Skeletal muscle cell (primary cell): ENCODE measurements at regions not wholly inside any gene's neighbourhood (a gene's known extent, or its start where the extent isn't known, plus 50 kb on each side); places are given as distances from the start of the nearest gene placed in this dataset.
"Not testable (repeated sequence)": the region's sequence is repeated elsewhere in the genome, so short reads cannot be mapped to it uniquely, and the experiment has no call there.

Experiments used
- DNase-seq: peaks from one replicate; pipeline ENCODE4 v3.0.0-alpha.2; 2010; ENCODE audit warnings: low read depth
- H3K4me3 ChIP-seq: 2 replicates; pipeline ENCODE4 v1.5.1; 2011; ENCODE audit warnings: low read depth, mild to moderate bottlenecking, control low read depth, low read length, moderate library complexity

DNA sequence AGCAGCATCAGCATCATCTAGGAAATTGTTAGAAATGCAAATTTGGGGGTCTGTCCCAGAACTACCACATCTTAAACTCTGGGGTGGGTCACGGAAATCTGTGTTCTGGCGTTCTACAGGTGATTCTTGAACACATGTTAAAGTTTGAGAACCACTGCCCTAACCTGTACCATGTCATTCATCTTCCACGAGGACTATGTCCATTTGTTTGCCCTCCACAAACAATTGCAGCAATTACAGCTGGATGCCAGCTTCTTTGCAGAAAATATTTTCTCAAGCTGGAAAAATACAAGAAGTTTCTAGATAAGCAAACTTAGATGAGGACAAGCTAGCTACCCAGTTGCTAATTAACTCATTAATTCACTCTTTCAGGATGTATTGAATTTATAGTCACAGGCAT lies 54.1 kb downstream of the MAFB start:
- H3K4me3 ChIP-seq: no peak overlapping the region
- DNase-seq: no peak

DNA sequence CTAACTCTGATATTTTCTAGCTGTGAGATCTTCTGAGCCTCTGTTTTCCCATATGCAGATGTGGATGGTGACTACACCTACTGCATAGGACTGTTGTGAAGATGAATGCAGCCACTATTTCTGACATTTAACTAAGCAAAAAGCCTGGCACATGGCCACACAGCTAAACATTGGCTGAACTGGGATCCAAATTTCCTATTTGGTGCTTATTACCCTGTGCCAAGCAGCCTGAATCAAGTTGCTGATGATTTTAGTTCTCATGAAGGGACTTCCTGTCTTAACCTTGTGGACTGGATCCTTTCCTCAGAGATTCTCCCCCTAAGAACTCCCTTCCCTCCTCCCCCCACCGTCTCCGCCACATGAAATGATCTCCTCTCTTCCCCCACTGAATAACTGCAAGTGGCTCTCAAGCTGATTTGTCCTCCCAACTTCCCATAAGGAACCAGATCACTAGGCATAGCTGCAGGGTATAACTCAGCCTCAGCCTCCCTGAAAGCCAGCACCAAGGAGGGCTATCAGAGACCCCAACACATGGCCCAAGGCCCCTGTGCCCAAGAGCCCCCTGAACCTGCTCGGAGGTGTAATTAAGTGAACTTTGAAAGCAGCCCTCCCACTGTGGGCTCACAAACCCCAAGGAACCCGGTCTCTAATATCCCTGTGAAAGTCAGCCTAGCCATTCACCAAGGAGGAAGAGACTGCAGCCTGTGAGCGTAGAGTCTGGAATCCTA lies 55.7 kb downstream of the MAFB start:
- DNase-seq: no peak
- H3K4me3 ChIP-seq: no peak overlapping the region

DNA sequence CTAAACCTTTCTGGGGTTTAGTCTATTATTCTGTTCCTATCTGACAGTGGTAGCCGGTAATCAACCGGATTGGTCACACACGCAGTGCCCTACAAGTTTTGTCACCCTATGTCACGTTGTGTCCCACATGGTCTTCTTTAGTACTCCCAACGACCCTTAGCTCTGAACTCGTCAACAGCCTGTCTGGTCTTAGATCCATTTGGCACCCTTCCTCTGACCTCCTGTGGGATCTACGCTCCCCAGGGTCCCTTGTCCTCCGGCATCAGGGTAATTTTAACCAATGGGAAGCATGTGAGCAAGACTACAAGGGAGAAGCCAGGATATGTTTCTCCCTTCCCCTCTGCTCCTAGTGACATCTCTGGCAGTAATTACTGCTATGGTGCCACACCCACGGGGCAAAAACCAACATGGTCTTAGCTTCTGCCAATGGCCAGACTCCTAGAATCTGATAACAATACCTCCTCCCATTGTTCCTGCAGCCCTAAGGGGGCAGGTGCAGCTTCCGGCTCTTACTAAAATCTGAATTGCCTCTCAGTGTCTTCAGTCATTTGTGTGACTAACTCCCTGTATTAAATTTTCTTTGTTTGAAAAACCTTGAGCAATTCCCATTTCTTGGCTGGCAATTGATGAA lies 56.6 kb downstream of the MAFB start:
- DNase-seq: no peak
- H3K4me3 ChIP-seq: no peak overlapping the region

DNA sequence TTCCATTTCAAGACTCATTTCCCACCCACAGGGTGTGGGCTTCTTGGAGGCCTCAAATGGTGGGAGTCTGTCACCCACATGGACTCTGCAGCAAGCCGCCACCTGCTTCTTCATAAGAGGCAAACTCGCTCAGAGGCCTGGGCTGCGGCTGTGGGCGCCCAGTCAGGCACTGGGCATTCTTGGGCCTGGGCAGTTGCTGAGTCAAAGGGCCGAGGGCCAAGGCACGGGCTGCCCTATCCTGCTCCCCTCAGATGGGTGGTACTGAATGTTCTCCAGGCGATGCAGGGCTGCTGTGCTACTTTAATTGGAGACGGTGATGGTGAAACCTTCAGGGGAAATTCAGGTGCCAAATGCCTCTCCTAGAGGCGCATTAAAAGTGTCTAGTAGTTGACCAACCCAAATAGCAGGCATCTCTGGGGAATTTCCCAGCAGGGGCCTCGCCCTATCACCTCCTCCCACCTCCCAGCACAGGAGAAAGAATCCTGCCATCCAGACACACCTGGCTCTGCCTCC lies 57.9 kb downstream of the MAFB start:
- no peak for DNase-seq
- no peak overlapping the region for H3K4me3 ChIP-seq

DNA sequence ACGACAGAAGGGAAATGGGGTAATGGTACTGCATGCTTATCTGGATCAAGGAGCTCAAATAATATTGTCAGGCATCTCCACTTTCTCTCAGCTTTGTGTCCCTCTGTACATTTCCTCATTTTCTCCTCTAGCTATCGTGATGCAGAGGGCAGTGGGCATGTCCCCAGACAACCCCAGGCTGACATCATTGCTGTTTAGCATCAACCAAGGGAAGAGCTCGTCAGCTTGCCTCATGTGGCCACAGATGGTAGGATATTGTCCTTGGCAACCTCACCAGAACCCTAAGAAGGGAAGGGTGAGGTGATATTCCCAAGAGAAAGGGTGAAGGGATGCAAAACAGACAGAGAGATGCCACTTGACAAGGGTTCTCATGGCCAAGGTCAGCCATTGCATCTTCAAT lies 58.3 kb downstream of the MAFB start:
- DNase-seq: no peak
- H3K4me3 ChIP-seq: no peak overlapping the region

DNA sequence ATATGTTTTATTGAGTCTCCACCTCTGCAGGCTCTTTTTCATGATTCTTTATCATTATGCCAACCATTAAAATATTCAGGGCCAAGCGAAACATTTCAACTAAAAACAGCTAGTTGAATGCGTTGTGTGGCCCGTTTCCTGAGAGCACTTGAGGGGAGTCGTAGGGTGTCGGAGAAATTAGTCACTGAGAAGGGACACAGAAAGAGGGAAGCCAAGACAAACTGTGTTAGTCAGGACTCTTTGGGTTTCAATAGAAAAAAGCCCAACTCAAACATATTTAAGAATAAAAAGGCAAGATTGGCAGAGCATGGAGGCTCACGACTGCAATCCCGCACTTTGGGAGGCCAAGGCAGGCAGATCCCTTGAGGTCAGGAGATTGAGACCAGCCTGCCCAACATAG lies 58.9 kb downstream of the MAFB start:
- H3K4me3 ChIP-seq: no peak overlapping the region
- DNase-seq: no peak

DNA sequence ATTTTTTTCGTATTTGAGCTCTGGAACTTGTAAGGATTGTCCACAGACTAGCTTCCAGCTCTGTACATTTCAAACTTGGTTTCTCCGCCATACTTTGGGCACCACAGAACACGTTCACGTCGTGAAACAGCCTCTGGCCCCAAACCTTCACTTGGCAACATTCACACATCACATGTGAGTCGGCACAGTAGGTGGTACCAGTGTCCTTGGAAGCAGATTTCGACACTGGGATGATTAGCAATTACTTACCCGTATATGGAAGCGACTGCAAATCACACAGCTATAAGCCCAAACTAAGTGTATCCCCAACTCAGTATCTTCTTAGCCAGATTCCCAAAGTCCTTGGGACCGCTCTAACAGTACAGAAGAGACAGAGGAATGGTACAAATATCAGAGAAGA lies 60.2 kb downstream of the MAFB start:
- no peak overlapping the region for H3K4me3 ChIP-seq
- no peak for DNase-seq

DNA sequence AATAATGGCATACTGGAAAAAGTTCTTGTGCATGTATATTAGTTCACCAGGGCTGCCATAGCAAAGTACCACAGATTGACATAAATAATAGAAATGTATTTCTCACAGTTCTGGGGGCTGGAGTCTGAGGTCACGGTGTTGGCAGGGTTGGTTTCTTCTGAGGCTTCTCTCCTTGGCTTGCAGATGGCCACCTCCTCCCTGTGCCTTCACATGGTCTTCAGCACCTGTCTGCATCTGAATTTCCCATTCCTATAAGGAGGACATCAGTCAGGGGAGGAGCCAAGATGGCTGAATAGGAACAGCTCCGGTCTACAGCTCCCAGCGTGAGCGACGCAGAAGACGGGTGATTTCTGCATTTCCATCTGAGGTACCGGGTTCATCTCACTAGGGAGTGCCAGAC lies 70.0 kb downstream of the MAFB start:
- DNase-seq, H3K4me3 ChIP-seq: not testable (repeated sequence)

DNA sequence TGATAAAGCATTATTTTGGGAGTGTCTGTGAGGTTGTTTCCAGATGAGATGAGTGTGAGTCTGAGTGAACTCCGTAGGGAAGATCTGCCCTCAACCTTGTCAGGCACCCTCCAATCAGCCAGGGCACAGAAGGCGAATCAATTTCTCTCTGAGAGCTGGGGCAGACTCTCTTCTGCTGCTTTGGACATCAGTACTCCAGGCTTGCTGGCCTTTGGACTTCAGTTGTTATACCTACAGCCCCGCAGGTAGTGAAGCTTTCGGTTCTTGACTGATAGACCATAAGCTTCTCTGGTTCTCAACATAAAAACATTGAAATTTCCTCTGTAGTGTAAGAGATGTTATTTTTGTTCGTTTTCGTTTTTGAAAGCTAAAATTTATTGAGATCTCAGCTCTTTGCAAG lies 71.4 kb downstream of the MAFB start:
- no peak overlapping the region for H3K4me3 ChIP-seq
- DNase-seq: no peak

DNA sequence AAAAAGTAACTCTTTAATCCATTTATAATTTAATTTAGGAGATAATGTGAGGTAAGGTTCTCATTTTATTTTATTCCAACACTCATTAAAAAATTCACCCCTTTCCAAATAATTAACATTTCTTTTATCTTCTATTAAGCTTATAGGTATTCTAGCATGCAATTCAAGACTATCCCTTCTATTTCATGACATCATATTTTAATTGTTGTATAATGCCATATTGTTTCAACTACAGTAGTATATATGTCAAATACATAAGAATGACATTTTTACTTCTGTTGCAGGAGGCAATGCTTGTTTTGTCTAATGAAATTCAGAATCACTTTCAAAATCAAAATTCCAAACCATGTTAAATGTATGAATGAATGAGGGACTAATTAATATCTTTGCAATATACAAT lies 76.2 kb downstream of the MAFB start:
- DNase-seq: no peak

DNA sequence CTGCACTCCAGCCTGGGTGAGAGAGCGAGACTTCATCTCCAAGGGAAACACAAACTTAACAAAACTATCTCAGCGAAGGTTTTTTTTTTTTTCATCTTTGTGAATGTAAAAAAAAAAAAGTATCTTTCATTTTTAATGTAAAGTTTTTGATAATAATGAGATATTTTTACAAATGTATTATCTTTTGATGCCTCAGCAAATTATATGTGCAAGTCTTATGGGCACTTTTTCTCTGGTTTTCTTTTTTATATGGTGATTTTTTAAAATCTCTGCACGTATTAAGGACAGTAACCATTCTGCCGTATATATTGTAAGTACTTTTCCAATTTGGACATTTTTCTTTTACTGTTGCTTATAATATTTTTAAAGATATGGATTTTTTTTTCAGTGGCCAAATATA lies 76.8 kb downstream of the MAFB start:
- no peak overlapping the region for H3K4me3 ChIP-seq
- no peak for DNase-seq

More for the DNA sequence above, 76.2 kb downstream of the MAFB start:
- no peak overlapping the region for H3K4me3 ChIP-seq

DNA sequence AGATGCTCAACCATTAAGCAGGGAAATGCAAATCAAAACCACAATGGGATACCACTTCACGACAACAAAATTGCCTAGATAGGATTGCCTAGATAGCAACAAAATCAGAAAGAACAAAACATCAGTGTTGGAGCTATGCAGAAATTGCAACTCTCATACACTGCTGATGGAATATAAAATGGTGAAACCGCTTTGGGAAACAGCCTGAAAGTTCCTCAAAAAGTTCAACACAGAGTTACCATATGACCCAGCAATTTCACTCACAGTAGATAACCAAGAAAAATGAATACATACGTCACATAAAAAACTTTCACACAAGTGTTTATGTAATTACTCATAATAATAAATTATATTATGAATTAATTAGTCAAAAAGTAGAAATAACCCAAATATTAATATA lies 78.3 kb downstream of the MAFB start:
- H3K4me3 ChIP-seq: no peak overlapping the region
- DNase-seq: no peak

DNA sequence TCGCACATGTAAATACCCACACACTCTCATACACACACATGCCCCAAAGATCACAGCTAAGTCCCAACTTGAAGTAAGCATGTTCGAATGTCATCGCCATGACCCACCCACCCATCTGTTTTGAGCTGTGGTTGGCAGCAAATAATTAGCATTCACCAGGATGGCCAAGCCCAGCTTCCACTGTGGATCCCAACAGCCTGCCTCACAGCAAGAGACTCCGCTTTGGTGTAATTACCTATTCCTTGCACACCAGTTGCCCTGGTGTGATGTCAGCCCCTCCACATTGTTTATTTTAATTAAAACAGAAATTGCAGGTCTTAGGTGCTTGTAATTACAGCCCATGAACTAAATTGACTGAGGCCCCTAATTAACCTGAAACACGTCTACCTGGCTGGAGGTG lies 81.1 kb downstream of the MAFB start:
- no peak for DNase-seq
- H3K4me3 ChIP-seq: no peak overlapping the region

DNA sequence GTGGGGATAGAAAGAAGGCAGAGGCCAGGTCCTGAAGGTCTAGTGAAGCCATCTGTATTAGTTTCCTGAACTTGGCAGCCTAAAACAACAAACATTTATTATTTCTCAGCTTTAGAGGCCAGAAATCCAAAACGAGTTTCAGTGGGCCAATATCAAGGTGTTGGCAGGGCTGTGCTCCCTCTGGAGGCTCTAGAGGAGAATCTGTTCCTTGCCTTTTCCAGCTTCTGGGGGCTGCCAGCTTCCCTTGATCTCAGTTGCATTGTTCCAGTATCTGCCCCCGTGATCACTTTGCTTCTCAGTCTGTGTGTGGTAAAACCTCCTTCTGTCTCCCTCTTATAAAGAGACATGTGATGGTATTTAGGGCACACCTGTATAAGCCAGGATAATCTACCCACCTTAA lies 82.4 kb downstream of the MAFB start:
- no peak overlapping the region for H3K4me3 ChIP-seq
- DNase-seq: no peak

DNA sequence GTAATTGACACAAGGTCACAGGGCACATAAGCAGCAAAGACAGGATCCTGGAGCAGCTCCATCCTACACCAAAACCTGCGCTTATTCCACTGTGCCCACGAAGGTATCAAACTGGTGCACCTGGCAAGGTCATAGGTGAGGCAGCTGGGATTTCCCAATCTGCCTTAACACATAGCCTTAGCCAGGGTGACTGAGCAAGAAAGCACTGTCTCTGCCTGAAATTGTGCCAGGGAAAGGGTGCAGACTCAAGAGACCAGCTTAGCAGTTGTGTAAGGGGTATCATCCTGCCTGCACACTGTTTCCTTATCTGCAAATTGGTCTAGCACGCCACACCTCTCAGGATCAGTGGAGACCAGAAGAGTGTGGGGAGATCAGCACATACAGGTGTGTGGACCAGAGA lies 82.8 kb downstream of the MAFB start:
- H3K4me3 ChIP-seq: no peak overlapping the region
- DNase-seq: no peak

DNA sequence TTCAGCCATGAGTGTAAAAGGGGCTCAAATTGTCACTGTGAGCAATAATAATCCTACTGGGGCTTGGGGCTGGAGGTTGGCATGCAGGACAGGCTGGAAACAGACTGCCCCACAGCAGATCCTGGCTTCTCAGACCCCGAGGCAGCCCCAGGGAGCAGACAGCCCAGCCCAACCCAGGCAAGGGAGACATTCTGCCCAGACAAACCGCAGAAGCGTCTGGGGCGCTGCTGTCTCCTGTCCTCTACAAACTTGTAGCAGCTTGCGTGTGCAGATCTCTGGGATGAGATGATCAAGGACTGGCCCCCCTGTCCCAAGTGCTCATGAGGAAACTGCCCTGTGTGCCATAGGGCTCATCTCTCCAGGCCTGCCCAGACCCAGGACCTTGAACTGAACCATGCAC lies 84.6 kb downstream of the MAFB start:
- no peak overlapping the region for H3K4me3 ChIP-seq
- no peak for DNase-seq

DNA sequence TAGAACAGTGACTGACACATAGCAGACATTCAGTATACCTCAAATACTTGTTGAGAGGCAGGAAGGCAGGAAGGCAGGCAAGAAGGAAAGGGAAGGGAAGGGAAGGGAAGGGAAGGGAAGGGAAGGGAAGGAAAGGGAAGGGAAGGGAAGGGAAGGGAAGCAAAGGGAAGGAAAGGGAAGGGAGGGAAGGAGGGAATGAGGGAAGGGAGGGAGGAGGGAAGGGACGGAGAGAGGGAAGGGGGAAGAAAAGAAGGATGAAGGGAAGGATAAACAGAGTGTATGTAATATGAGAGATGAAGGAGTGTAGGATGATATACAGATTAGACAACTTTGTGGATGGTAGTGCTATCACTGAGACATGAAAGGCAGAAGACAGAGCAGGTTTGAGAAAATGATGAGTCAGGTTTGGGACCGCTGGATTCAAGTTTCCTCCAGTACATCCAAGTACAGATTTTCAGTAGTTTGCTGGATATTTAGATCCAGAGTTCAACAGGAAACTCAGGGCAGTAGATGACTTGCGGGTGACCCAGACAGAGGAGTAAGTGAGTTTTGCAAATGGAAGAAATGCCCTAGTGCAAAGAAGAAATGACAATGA lies 85.9 kb downstream of the MAFB start:
- DNase-seq: no peak
- no peak overlapping the region for H3K4me3 ChIP-seq

DNA sequence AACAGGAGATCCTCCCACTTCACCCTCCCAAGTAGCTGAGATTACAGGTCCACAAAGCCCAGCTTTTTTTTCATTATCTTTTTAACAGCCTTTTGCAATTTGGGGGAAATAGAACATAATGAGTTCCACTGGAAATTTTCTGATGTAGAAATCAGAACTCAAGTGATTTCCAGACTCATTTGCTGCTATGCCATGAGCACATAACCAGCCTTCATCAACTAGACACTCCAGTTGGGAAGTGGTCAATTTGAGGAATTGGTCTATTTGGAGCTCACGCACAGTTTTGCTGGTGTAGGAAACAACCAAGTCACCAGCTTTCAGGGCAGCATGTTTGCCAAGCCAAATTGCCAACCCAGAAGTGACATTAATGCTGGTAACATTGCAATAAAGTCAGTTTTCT lies 86.7 kb downstream of the MAFB start:
- H3K4me3 ChIP-seq: no peak overlapping the region
- DNase-seq: no peak

DNA sequence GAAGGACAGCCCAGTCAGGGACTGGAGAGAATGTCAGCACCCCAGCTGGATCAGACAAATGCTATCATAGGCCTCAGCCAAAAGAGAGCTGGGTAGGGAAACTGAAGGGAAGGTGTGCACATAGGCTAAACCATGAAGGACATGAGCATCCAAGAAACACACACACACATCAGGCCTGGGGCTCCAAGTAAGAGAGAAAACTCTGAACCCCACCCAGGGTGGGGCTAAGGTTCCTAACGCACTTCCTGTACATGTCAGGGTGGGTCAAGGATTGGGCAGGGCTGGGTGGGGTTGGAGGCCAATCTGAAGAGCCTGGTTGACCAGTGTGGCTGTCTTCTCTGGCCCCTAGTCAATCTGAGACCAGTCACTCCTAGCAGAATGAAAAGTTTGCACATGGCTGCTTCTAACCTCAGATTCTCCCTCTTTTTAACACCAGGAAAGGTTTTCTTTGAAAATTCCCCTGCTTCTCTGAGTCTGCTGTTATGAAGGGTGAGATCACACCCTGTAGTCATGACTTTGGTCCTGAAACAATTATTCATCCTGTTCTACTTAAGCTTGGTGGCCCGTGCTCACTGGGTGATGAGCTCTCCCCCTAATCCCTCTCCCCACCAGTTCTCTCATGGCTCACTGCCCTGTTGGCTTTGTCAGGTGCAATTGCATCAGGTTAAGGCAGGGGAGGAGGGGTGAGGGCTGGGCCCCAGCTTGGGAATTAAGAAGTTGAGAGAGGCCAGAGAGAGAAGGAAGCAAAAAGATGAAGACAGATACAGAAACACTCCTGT lies 88.4 kb downstream of the MAFB start:
- no peak for DNase-seq
- no peak overlapping the region for H3K4me3 ChIP-seq

DNA sequence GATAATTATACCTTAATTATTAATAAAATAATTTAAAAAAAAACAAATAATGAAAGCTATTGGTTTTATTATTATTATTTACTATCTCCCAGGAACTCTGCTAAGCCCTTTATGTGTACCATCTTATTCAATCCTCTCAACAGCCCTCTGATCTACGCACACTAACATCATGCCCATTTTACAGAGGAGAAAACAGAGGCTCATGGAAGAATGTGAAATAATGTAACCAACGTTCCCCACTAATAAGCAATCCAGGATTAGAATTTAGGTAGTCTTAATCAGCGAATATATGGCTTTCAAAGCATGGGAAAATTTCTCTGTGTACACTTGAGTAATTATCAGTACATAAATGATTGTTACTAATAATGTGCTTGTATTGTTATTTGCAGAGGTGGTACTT lies 89.0 kb downstream of the MAFB start:
- no peak overlapping the region for H3K4me3 ChIP-seq
- DNase-seq: no peak
